Esophagus muscularis mucosa (tissue), 4 donors: ENCODE measurements at regions not wholly inside any gene's neighbourhood (a gene's known extent, or its start where the extent isn't known, plus 50 kb on each side); places are given as distances from the start of the nearest gene placed in this dataset.

Source experiments
- DNase-seq: peaks from one replicate; pipeline ENCODE4 v3.0.0-alpha.2; 2017; ENCODE audit errors: extremely low spot score
- H3K27ac ChIP-seq, 4 donors: fragments of 200-600 bp; sonication (generic); replicated peaks in 1 of 4; 1 replicate in 3 of 4; 2 replicates in 1 of 4; pipeline ENCODE4 v1.5.1; 2016 to 2019; ENCODE audit warnings: mild to moderate bottlenecking in 1 of 4
- H3K27me3 ChIP-seq, 4 donors: fragments of 200-600 bp; sonication (generic); one replicate each; pipeline versions ENCODE4 v1.5.1 to v1.6.0; 2016 to 2019
- H3K36me3 ChIP-seq, 4 donors: fragments of 200-600 bp; sonication (generic); one replicate each; pipeline ENCODE4 v1.5.1; 2016 to 2019
- H3K4me1 ChIP-seq, 4 donors: fragments of 200-600 bp; sonication (generic); one replicate each; pipeline ENCODE4 v1.5.1; 2016 to 2019
- H3K4me3 ChIP-seq, 4 donors: fragments of 200-600 bp; sonication (generic); 1 replicate in 2 of 4; 2 replicates in 2 of 4; pipeline ENCODE4 v1.5.1; 2016 to 2019; ENCODE audit warnings: mild to moderate bottlenecking in 4 of 4, moderate library complexity in 1 of 4
- H3K9me3 ChIP-seq, 4 donors: fragments of 200-600 bp; sonication (generic); 1 replicate in 3 of 4; 2 replicates in 1 of 4; pipeline ENCODE4 v1.5.1; 2016 to 2019
- CTCF ChIP-seq, 3 experiments: fragments of 200-600 bp in 2 of 3; fragments of 450-650 bp in 1 of 3; sonication (generic) in 2 of 3; IDR thresholded peaks; one replicate each; pipeline ENCODE4 v1.5.1; 2017 to 2019; ENCODE audit warnings: antibody characterized with exemption in 3 of 3, mild to moderate bottlenecking in 2 of 3, moderate library complexity in 1 of 3
- EP300 ChIP-seq: sonication (generic); formaldehyde crosslinking; IDR thresholded peaks from one replicate; pipeline ENCODE4 v1.6.1; 2017; ENCODE audit warnings: antibody characterized with exemption
- POLR2A ChIP-seq: fragments of 450-650 bp; IDR thresholded peaks from one replicate; pipeline ENCODE4 v1.6.1; 2017; ENCODE audit warnings: antibody characterized with exemption, moderate library complexity, mild to moderate bottlenecking, low read depth
- POLR2AphosphoS5 ChIP-seq, 2 donors: sonication (generic); formaldehyde crosslinking; IDR thresholded peaks; one replicate each; pipeline ENCODE4 v1.6.1; 2017; ENCODE audit warnings: antibody characterized with exemption in 2 of 2
- WGBS: methylation state at CpG from one replicate; pipeline ENCODE4 v1.1.5; 2018; 5-methylcytosine and 5-hydroxymethylcytosine counted together
- intact Hi-C: fragments of 100-400 bp; cut with DNase I; formaldehyde crosslinking; loops from one replicate; pipeline ENCODE4 v1.15.1; 2023

DNA sequence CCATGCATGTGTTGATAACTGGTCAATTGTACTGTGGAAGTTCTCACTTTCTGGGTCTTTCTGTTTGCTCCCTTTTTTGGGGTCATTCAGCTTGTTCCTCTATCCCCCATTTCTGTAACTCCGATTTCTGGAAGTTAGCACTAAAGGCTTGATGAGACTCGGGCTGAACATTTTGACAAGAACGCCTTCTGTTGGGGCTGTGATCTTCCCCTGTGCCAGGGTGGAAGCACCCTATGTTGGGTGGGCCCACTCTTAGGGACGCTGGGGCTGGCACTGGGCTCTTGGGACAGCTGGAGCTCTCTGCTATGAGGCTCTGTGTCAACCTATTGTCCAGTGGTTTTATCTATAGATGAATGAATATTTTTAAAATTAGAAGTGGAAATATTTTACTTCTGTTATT lies 60.1 kb upstream of the FRMD1 start:
- TF ChIP-seq EP300: no peak
- no peak for TF ChIP-seq POLR2A
- TF ChIP-seq CTCF (IDR thresholded peaks at IDR 0.05): no peak
- TF ChIP-seq POLR2AphosphoS5 (IDR thresholded peaks at IDR 0.05): no peak
- DNase-seq: peak; percentile 81
- intact Hi-C loops: no loop called here
- H3K36me3 ChIP-seq: no peaks in the 10 kb centered on the region
- no peaks in the 10 kb centered on the region for H3K9me3 ChIP-seq
- no peak overlapping the region for H3K27ac ChIP-seq
- H3K4me3 ChIP-seq: no peak overlapping the region
- 81% methylated on average over 4 of the region's 4 CpGs for WGBS
- H3K4me1 ChIP-seq: no peaks in the 10 kb centered on the region
- H3K27me3 ChIP-seq: no peaks in the 10 kb centered on the region

DNA sequence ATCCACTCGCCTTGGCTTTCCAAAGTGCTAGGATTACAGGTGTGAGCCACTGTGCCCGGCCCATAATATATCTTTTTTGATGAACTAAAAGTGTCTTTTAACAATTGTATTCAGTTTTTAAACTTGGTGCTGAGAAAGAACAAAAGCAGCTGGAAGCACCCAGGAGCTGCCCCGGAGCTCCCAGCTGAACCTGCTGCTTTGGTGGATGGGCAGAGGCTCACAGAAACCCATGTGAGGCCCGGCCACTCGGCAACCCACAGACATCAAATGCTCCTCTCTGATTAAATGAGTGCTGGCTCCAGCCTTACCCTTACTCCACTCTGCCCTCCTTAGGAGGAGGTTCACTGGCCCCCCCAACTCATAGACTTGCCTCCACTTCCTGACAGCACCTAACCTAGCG lies 59.4 kb upstream of the FRMD1 start:
- H3K4me1 ChIP-seq: peaks cover 0 to 7% (median 3%) of the 10 kb centered on the region in 4 donors
- intact Hi-C loops: no loop called here
- H3K4me3 ChIP-seq: no peak overlapping the region
- no peak overlapping the region for H3K27ac ChIP-seq
- TF ChIP-seq POLR2A: no peak
- TF ChIP-seq POLR2AphosphoS5 (IDR thresholded peaks at IDR 0.05): no peak
- no peak for TF ChIP-seq CTCF (IDR thresholded peaks at IDR 0.05)
- no peak for TF ChIP-seq EP300
- H3K27me3 ChIP-seq: no peaks in the 10 kb centered on the region
- DNase-seq: peak; percentile 89
- H3K36me3 ChIP-seq: no peaks in the 10 kb centered on the region
- no peaks in the 10 kb centered on the region for H3K9me3 ChIP-seq
- WGBS: 88% methylated on average over 6 of the region's 6 CpGs

GRCh38 chr6:168137024-168137423 lies 58.0 kb upstream of the FRMD1 start:
- H3K36me3 ChIP-seq: no peaks in the 10 kb centered on the region
- peaks cover 5 to 21% (median 15%) of the 10 kb centered on the region in 4 donors for H3K4me1 ChIP-seq
- H3K27ac ChIP-seq: no peak overlapping the region
- no peaks in the 10 kb centered on the region for H3K9me3 ChIP-seq
- H3K27me3 ChIP-seq: no peaks in the 10 kb centered on the region
- H3K4me3 ChIP-seq: no peak overlapping the region
- 92% methylated on average over 9 of the region's 9 CpGs for WGBS
- DNase-seq: peak; percentile 55
- intact Hi-C loops: no loop called here
- no peak for TF ChIP-seq POLR2AphosphoS5 (IDR thresholded peaks at IDR 0.05)
- no peak for TF ChIP-seq EP300
- no peak for TF ChIP-seq CTCF (IDR thresholded peaks at IDR 0.05)
- TF ChIP-seq POLR2A: no peak

- no peak for DNase-seq
- TF ChIP-seq CTCF (IDR thresholded peaks at IDR 0.05) (no peak), POLR2AphosphoS5 (IDR thresholded peaks at IDR 0.05) (no peak), EP300 (no peak), POLR2A (no peak)
- no peaks in the 10 kb centered on the region for H3K27me3 ChIP-seq
- no peak overlapping the region for H3K4me3 ChIP-seq
- H3K9me3 ChIP-seq: no peaks in the 10 kb centered on the region
- H3K27ac ChIP-seq: no peak overlapping the region
- H3K36me3 ChIP-seq: no peaks in the 10 kb centered on the region
- intact Hi-C loops: no loop called here
- WGBS: 88% methylated on average over 5 of the region's 5 CpGs
- peaks cover 5 to 22% (median 15%) of the 10 kb centered on the region in 4 donors for H3K4me1 ChIP-seq
These were observed 57.6 kb upstream of the FRMD1 start for GRCh38 chr6:168136622-168137021.

DNA sequence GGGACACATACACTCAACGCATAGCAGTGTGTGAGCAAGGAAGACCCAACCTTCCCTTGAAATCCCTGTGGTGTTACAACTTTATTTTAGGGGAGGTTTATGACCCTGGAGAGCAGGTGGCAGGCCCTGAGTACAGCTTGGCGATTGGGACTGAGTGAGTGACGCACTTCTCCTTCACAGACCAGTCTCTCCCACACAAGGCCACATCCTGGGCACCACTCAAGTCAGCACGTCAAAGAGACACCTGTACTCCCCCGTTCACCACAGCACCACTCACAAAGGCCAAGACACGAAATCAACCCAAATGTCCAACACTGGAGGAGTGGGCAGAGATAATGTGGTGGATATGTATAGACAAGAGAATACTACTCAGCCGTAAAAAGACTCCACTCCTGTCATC lies 57.0 kb upstream of the FRMD1 start:
- H3K9me3 ChIP-seq: no peaks in the 10 kb centered on the region
- peaks cover 5 to 22% (median 15%) of the 10 kb centered on the region in 4 donors for H3K4me1 ChIP-seq
- H3K27me3 ChIP-seq: no peaks in the 10 kb centered on the region
- H3K36me3 ChIP-seq: no peaks in the 10 kb centered on the region
- H3K4me3 ChIP-seq: no peak overlapping the region
- intact Hi-C loops: no loop called here
- no peak overlapping the region for H3K27ac ChIP-seq
- peak; percentile 89 for DNase-seq
- 93% methylated on average over 7 of the region's 7 CpGs for WGBS
- no peak for TF ChIP-seq POLR2A
- no peak for TF ChIP-seq POLR2AphosphoS5 (IDR thresholded peaks at IDR 0.05)
- no peak for TF ChIP-seq EP300
- no peak for TF ChIP-seq CTCF (IDR thresholded peaks at IDR 0.05)
